ENCODE measurements at regions not wholly inside any gene's neighbourhood (a gene's known extent, or its start where the extent isn't known, plus 50 kb on each side); places are given as distances from the start of the nearest gene placed in this dataset.

- TF ChIP-seq CTCF (conservative IDR thresholded peaks at IDR 0.05; ENCODE audit: low read depth in 2 of 2) (no peak), EZH2phosphoT487 (IDR thresholded peaks at IDR 0.05; ENCODE audit: unreplicated experiment) (no peak)
Observed at GRCh38 chr14:82779301-82779700, 1245.6 kb upstream of the SEL1L start.

Data from GM23338 (cell line).